IMR-90 (cell line): ENCODE measurements at regions not wholly inside any gene's neighbourhood (a gene's known extent, or its start where the extent isn't known, plus 50 kb on each side); places are given as distances from the start of the nearest gene placed in this dataset.

Experiments
- ATAC-seq: fragments of 200-7000 bp; cut with Tn5 transposase; 2 replicates; pipeline ENCODE4 v1.9.1; 2020; ENCODE audit warnings: low read depth, mild to moderate bottlenecking, moderate library complexity
- BruUV-seq: library from RNA; stranded (reverse); fragments of 400-500 nt; replicated peaks from 2 replicates; lab custom pipeline; 2021; lab: Mats Ljungman, UMichigan
- CTCF ChIA-PET: fragments of 300-600 bp; formaldehyde crosslinking; extraction: SDS; loops from one replicate; lab custom pipeline; 2021; ENCODE audit warnings: antibody characterized with exemption; lab: Yijun Ruan, JAX
- POLR2A ChIA-PET: fragments of 300-600 bp; sonication (Branson Sonifier 250); formaldehyde crosslinking; loops from one replicate; lab custom pipeline; 2022; ENCODE audit warnings: antibody characterized with exemption; ENCODE audit not compliant: unreplicated experiment; lab: Charles Lee
- DNase-seq: peaks from one replicate; pipeline ENCODE4 v3.0.0; 2013
- H2AFZ ChIP-seq: replicated peaks from 2 replicates; pipeline ENCODE3; 2013; ENCODE audit warnings: low read length, mild to moderate bottlenecking; ENCODE audit not compliant: poor library complexity
- H2AK5ac ChIP-seq: 2 replicates; pipeline ENCODE4 v1.6.1; 2013; ENCODE audit warnings: low read depth, low read length, inconsistent platforms
- H2AK9ac ChIP-seq: replicated peaks from 2 replicates; pipeline ENCODE3; 2013; ENCODE audit warnings: mild to moderate bottlenecking, low read depth, low read length, moderate library complexity; ENCODE audit not compliant: poor library complexity
- H2BK120ac ChIP-seq: 2 replicates; pipeline ENCODE4 v1.6.1; 2013; ENCODE audit warnings: low read depth, low read length, inconsistent platforms
- H2BK15ac ChIP-seq: 3 replicates; pipeline ENCODE4 v1.6.1; 2013; ENCODE audit warnings: low read depth, low read length, inconsistent platforms
- H2BK20ac ChIP-seq: 2 replicates; pipeline ENCODE4 v1.6.1; 2013; ENCODE audit warnings: low read depth, mild to moderate bottlenecking, inconsistent platforms, low read length, moderate library complexity
- H2BK5ac ChIP-seq: 2 replicates; pipeline ENCODE4 v1.6.1; 2013; ENCODE audit warnings: mild to moderate bottlenecking, low read depth, low read length, inconsistent platforms; ENCODE audit not compliant: poor library complexity, severe bottlenecking
- H3K14ac ChIP-seq: replicated peaks from 2 replicates; pipeline ENCODE4 v1.6.1; 2013; ENCODE audit warnings: low read depth, low read length, inconsistent platforms
- H3K18ac ChIP-seq: 2 replicates; pipeline ENCODE4 v1.6.1; 2013; ENCODE audit warnings: low read depth, low read length, control low read depth
- H3K23ac ChIP-seq: 2 replicates; pipeline ENCODE4 v1.6.1; 2013; ENCODE audit warnings: low read depth, low read length, inconsistent platforms
- H3K27ac ChIP-seq: 2 replicates; pipeline ENCODE4 v1.5.1; 2013; ENCODE audit warnings: mild to moderate bottlenecking, control low read depth, low read length; ENCODE audit not compliant: insufficient read depth
- H3K27me3 ChIP-seq: 2 replicates; pipeline ENCODE4 v1.6.1; 2013; ENCODE audit warnings: low read length; ENCODE audit not compliant: control insufficient read depth, insufficient read depth
- H3K36me3 ChIP-seq: 2 replicates; pipeline ENCODE4 v1.6.1; 2013; ENCODE audit warnings: low read length, mixed read lengths; ENCODE audit not compliant: control insufficient read depth, insufficient read depth
- H3K4ac ChIP-seq: 2 replicates; pipeline ENCODE4 v1.6.1; 2013; ENCODE audit warnings: low read depth, low read length, inconsistent platforms
- H3K4me1 ChIP-seq: 2 replicates; pipeline ENCODE4 v1.6.1; 2013; ENCODE audit warnings: low read length, mixed read lengths; ENCODE audit not compliant: control insufficient read depth, insufficient read depth
- H3K4me2 ChIP-seq: 2 replicates; pipeline ENCODE4 v1.6.1; 2013; ENCODE audit warnings: low read depth, mild to moderate bottlenecking, control low read depth, low read length, moderate library complexity
- H3K4me3 ChIP-seq: 2 replicates; pipeline ENCODE4 v1.5.1; 2013; ENCODE audit warnings: low read depth, mild to moderate bottlenecking, control low read depth, low read length, moderate library complexity; ENCODE audit not compliant: insufficient read depth
- H3K56ac ChIP-seq: 2 replicates; pipeline ENCODE4 v1.6.1; 2013; ENCODE audit warnings: low read length, inconsistent platforms; ENCODE audit not compliant: insufficient read depth; ENCODE audit errors: extremely low read depth
- H3K79me1 ChIP-seq, 2 experiments: 2 replicates each; pipeline ENCODE4 v1.6.1; 2013; ENCODE audit warnings: low read length in 2 of 2, inconsistent platforms in 1 of 2, low read depth in 1 of 2
- H3K9ac ChIP-seq: 2 replicates; pipeline ENCODE4 v1.6.1; 2013; ENCODE audit warnings: low read depth, low read length, control low read depth
- H3K9me1 ChIP-seq: 2 replicates; pipeline ENCODE4 v1.6.1; 2013; ENCODE audit warnings: low read length, inconsistent platforms; ENCODE audit not compliant: insufficient read depth
- H3K9me3 ChIP-seq: 2 replicates; pipeline ENCODE4 v1.6.1; 2013; ENCODE audit warnings: low read length; ENCODE audit not compliant: control insufficient read depth, insufficient read depth
- H4K20me1 ChIP-seq: 2 replicates; pipeline ENCODE4 v1.6.1; 2013; ENCODE audit warnings: low read length, inconsistent platforms; ENCODE audit not compliant: insufficient read depth
- H4K5ac ChIP-seq: 2 replicates; pipeline ENCODE4 v1.6.1; 2013; ENCODE audit warnings: mild to moderate bottlenecking, low read depth, low read length, control low read depth
- H4K8ac ChIP-seq, 2 experiments: 2 replicates each; pipeline ENCODE4 v1.6.1; 2013; ENCODE audit warnings: low read depth in 2 of 2, low read length in 2 of 2, control low read depth in 1 of 2, inconsistent platforms in 1 of 2
- H4K91ac ChIP-seq: 2 replicates; pipeline ENCODE4 v1.6.1; 2013; ENCODE audit warnings: low read depth, low read length, inconsistent platforms; ENCODE audit not compliant: insufficient read depth
- CHD1 ChIP-seq: IDR thresholded peaks from 2 replicates; pipeline ENCODE4 v1.6.1; 2012; ENCODE audit warnings: low read depth, low read length, improper control_type of control experiment
- MAZ ChIP-seq: IDR thresholded peaks from 2 replicates; pipeline ENCODE4 v1.6.1; 2012; ENCODE audit warnings: low read depth, mild to moderate bottlenecking, low read length, improper control_type of control experiment, moderate library complexity, borderline replicate concordance
- NFE2L2 ChIP-seq: fragments of 150-350 bp; IDR thresholded peaks from 2 replicates; pipeline ENCODE4 v1.6.1; 2016; ENCODE audit warnings: low read depth, mild to moderate bottlenecking, low read length
- POLR2A ChIP-seq: IDR thresholded peaks from 2 replicates; pipeline ENCODE4 v1.6.1; 2012; ENCODE audit warnings: mild to moderate bottlenecking, low read depth, low read length
- RAD21 ChIP-seq: IDR thresholded peaks from 2 replicates; pipeline ENCODE4 v1.6.1; 2012; ENCODE audit warnings: low read length, improper control_type of control experiment
- WGBS, 2 experiments: methylation state at CpG; one replicate each; pipeline versions ENCODE4 v1.1.5 to v1.1.7; 2013; ENCODE audit warnings: missing lambda C conversion rate in 2 of 2; ENCODE audit not compliant: insufficient read length in 1 of 2; ENCODE audit errors: extremely low coverage in 2 of 2; 5-methylcytosine and 5-hydroxymethylcytosine counted together
- dilution Hi-C: fragments of 300-500 bp; cut with HindIII; formaldehyde crosslinking; loops from one replicate; pipeline ENCODE4 v1.14.3; 2018; ENCODE audit warnings: low sequenced_read_pairs; ENCODE audit not compliant: unreplicated experiment
- in situ Hi-C: fragments of 300-500 bp; cut with MboI; formaldehyde crosslinking; loops from 3 replicates; pipeline ENCODE4 v1.14.3; 2019; ENCODE audit warnings: low sequenced_read_pairs, inconsistent platforms, mixed read lengths
- intact Hi-C: fragments of 100-400 bp; cut with micrococcal nuclease; formaldehyde crosslinking; loops from 2 replicates; pipeline ENCODE4 v1.10.0; 2022

DNA sequence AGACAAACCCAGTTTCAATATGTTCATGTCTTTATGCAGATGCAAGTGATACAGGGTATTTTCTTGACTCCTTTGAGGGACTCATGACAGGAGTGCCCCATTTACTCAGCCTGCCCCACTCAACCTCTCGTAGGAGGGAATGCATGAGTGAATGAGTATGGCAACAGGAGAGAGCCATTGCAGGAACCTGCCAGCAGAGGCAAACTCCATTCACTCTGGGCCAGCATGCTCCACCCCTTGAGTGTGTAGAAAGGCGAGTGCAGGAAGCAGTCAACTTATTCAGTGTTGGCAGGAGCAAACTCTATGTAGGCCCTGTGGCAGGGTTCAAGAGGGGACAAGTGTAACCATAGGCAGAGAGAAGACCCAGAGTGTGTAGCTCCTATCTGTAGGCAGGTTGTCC lies 1526.3 kb downstream of the PLA2G4A start:
- ATAC-seq: no peak

More for the DNA sequence above, 1526.3 kb downstream of the PLA2G4A start:
- no peak overlapping the region for H3K23ac ChIP-seq
- no peak overlapping the region for H3K4me3 ChIP-seq
- intact Hi-C loops: no loop called here
- no TSS peak for BruUV-seq
- WGBS, 2 experiments: no CpG with 5 or more reads among the region's 2 CpGs
- no peaks in the 10 kb centered on the region for H3K9me3 ChIP-seq
- ChIA-PET POLR2A (no interaction called here), CTCF (no interaction called here)
- no peak overlapping the region for H4K91ac ChIP-seq
- H3K4me1 ChIP-seq: no peaks in the 10 kb centered on the region
- H3K27me3 ChIP-seq: no peaks in the 10 kb centered on the region
- H2BK15ac ChIP-seq: no peak overlapping the region
- no peaks in the 10 kb centered on the region for H3K36me3 ChIP-seq
- no peak overlapping the region for H3K56ac ChIP-seq
- no peak overlapping the region for H2AFZ ChIP-seq
- H4K8ac ChIP-seq: no peak overlapping the region
- no peak overlapping the region for H3K14ac ChIP-seq
- dilution Hi-C loops: no loop called here
- H3K79me1 ChIP-seq: no peaks in the 10 kb centered on the region
- no peak overlapping the region for H2BK120ac ChIP-seq
- H2BK5ac ChIP-seq: no peak overlapping the region
- no peak for TF ChIP-seq NFE2L2
- TF ChIP-seq CHD1: no peak
- no peak for TF ChIP-seq MAZ
- TF ChIP-seq POLR2A: no peak
- TF ChIP-seq RAD21: no peak
- in situ Hi-C loops: no loop called here
- no peak overlapping the region for H2AK9ac ChIP-seq
- no peak overlapping the region for H2AK5ac ChIP-seq
- no peak for DNase-seq
- no peak overlapping the region for H2BK20ac ChIP-seq
- no peak overlapping the region for H3K4me2 ChIP-seq
- H3K27ac ChIP-seq: no peak overlapping the region
- no peak overlapping the region for H4K5ac ChIP-seq
- H3K18ac ChIP-seq: no peak overlapping the region
- H3K9ac ChIP-seq: no peak overlapping the region
- H4K20me1 ChIP-seq: no peaks in the 10 kb centered on the region
- H3K9me1 ChIP-seq: no peaks in the 10 kb centered on the region
- no peak overlapping the region for H3K4ac ChIP-seq
